Activated naive CD8-positive, alpha-beta T cell treated with anti-CD3 and anti-CD28 coated beads, Interleukin-2, amount 10 ng/mL, durations not matched to agents 7 days and 5 days (primary cell): ENCODE measurements at regions not wholly inside any gene's neighbourhood (a gene's known extent, or its start where the extent isn't known, plus 50 kb on each side); places are given as distances from the start of the nearest gene placed in this dataset.
"Not testable (repeated sequence)": the region's sequence is repeated elsewhere in the genome, so short reads cannot be mapped to it uniquely, and the experiment has no call there.

Experiments used
- ATAC-seq: fragments of 150-1000 bp; cut with Tn5 transposase; one replicate; pipeline ENCODE4 v1.10.0; 2021; ENCODE audit warnings: low read depth, moderate library complexity
- POLR2A ChIA-PET: fragments of 350-600 bp; sonication (Branson Sonifier 250); formaldehyde crosslinking; loops from one replicate; lab custom pipeline; 2021; ENCODE audit warnings: antibody characterized with exemption; lab: Charles Lee
- DNase-seq: peaks from one replicate; pipeline ENCODE4 v3.0.0; 2021
- H3K27ac Mint-ChIP-seq: one replicate; pipeline ENCODE4 v1.8.0; 2022; ENCODE audit warnings: mild to moderate bottlenecking, mixed read lengths
- H3K27me3 Mint-ChIP-seq: one replicate; pipeline ENCODE4 v1.8.0; 2022; ENCODE audit warnings: mild to moderate bottlenecking, moderate library complexity, mixed read lengths
- H3K36me3 Mint-ChIP-seq: one replicate; pipeline ENCODE4 v1.8.0; 2021; ENCODE audit warnings: mild to moderate bottlenecking, mixed read lengths
- H3K4me1 Mint-ChIP-seq: one replicate; pipeline ENCODE4 v1.8.0; 2021; ENCODE audit warnings: mixed read lengths
- H3K4me3 Mint-ChIP-seq: one replicate; pipeline ENCODE4 v1.8.0; 2022; ENCODE audit warnings: mild to moderate bottlenecking, moderate library complexity, mixed read lengths
- H3K9me3 Mint-ChIP-seq: one replicate; pipeline ENCODE4 v1.8.0; 2021; ENCODE audit warnings: mixed read lengths

DNA sequence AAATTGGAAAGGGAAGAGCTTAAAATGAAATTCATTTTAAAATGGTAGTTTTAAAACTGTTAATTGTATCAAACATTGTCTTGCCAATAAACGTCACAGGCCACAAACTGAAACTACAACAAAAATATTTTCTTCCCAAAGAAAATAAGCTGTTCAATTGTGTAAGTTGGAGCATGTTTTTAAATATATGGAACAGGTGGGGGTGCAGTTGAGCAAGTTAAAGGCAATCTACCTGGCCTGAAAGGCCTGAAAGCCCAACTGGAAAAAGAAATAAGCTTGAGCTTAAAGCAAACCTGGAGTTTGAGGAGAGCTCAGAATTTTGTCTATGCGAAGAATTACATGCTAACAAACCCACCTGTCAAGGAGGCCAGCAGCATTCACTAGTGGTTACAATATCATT lies 439.5 kb downstream of the ACTL7B start:
- DNase-seq: no peak
- no peaks in the 10 kb centered on the region for H3K4me1 Mint-ChIP-seq
- ATAC-seq: no peak
- H3K27ac Mint-ChIP-seq: no peak overlapping the region
- no peak overlapping the region for H3K4me3 Mint-ChIP-seq
- H3K36me3 Mint-ChIP-seq: no peaks in the 10 kb centered on the region
- POLR2A ChIA-PET: no interaction called here
- H3K27me3 Mint-ChIP-seq: no peaks in the 10 kb centered on the region
- no peaks in the 10 kb centered on the region for H3K9me3 Mint-ChIP-seq

- Mint-ChIP-seq H3K9me3 (no peaks in the 10 kb centered on the region), H3K27ac (no peak overlapping the region), H3K36me3 (no peaks in the 10 kb centered on the region), H3K4me1 (no peaks in the 10 kb centered on the region), H3K4me3 (no peak overlapping the region), H3K27me3 (no peaks in the 10 kb centered on the region)
- DNase-seq: no peak
- ATAC-seq: no peak
- POLR2A ChIA-PET: no interaction called here
Measured at GRCh38 chr9:108413809-108414208, 442.0 kb downstream of the ACTL7B start.

DNA sequence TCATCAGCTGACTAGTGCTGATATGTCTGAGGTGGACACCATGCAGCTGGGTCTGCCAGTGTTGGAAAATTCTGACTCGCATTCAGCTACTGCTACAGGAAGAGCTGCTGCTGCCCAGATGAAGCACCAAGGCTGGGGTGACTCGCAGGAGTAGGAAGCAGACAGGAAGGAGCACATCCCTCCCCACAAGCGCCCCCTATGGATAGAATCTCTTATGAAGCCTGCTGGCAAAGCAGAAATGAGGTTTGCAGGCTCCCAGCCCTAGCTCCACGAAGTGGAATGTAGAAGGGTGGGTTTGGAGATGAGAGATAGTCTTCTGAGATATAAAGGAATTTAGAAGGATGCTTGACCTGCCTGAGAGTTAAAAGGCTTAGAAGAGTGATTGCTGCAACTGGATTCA lies 443.0 kb downstream of the ACTL7B start:
- H3K4me3 Mint-ChIP-seq: no peak overlapping the region
- no peaks in the 10 kb centered on the region for H3K9me3 Mint-ChIP-seq
- no peaks in the 10 kb centered on the region for H3K4me1 Mint-ChIP-seq
- POLR2A ChIA-PET: no interaction called here
- H3K27ac Mint-ChIP-seq: no peak overlapping the region
- no peaks in the 10 kb centered on the region for H3K36me3 Mint-ChIP-seq
- H3K27me3 Mint-ChIP-seq: no peaks in the 10 kb centered on the region
- no peak for DNase-seq
- no peak for ATAC-seq

GRCh38 chr9:108411632-108412031 lies 444.2 kb downstream of the ACTL7B start:
- no peak overlapping the region for H3K4me3 Mint-ChIP-seq

DNA sequence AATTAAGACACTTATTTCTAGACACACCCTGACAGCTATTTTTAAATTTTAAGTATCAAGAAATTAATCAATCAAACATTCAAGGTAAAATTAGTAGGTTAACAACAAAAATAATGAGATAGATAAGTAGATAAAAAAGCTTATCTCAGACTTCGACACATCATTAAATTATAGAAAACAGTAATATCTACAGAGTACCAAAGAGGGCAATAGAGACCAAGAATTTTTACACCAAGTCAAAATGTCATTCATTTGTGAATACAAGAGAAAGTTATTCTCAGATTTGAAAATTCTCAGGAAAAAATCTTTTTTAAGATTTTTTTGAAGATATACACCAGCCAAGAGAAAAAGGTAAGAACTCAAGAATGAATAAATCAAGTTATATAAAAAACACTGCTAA lies 445.6 kb downstream of the ACTL7B start:
- H3K4me3 Mint-ChIP-seq: no peak overlapping the region
- H3K4me1 Mint-ChIP-seq: no peaks in the 10 kb centered on the region
- H3K27ac Mint-ChIP-seq: no peak overlapping the region
- POLR2A ChIA-PET: no interaction called here
- H3K27me3 Mint-ChIP-seq: no peaks in the 10 kb centered on the region
- ATAC-seq: no peak
- H3K9me3 Mint-ChIP-seq: peaks cover 1% of the 10 kb centered on the region
- no peaks in the 10 kb centered on the region for H3K36me3 Mint-ChIP-seq
- DNase-seq: no peak

More at GRCh38 chr9:108411632-108412031, 444.2 kb downstream of the ACTL7B start:
- H3K4me1 Mint-ChIP-seq: no peaks in the 10 kb centered on the region
- no peaks in the 10 kb centered on the region for H3K9me3 Mint-ChIP-seq
- no peak overlapping the region for H3K27ac Mint-ChIP-seq
- H3K27me3 Mint-ChIP-seq: no peaks in the 10 kb centered on the region
- DNase-seq: no peak
- ATAC-seq: no peak
- H3K36me3 Mint-ChIP-seq: no peaks in the 10 kb centered on the region
- POLR2A ChIA-PET: no interaction called here

DNA sequence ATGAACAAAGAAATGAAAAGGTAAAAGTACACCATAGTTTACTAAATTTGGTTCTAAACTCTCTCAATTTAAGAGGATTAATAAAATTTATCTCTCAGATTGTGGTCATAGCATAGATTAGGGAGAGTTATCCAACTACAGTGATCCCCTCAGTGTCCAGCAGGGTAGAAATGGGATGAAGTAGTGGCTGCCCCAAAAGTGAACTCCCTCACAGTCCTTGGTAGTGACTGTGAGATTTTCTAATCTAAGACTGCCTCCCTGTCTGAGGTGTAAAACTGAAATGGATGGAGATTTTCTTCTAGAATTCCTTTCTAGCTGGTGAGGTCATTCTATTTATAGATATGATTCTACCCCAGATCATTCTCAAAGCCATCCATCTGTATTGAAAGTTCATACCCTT lies 455.5 kb downstream of the ACTL7B start:
- DNase-seq (no peak), ATAC-seq (no peak)
- no peak overlapping the region for H3K27ac Mint-ChIP-seq
- H3K27me3 Mint-ChIP-seq: no peaks in the 10 kb centered on the region
- H3K4me1 Mint-ChIP-seq: no peaks in the 10 kb centered on the region
- POLR2A ChIA-PET: no interaction called here
- no peaks in the 10 kb centered on the region for H3K36me3 Mint-ChIP-seq
- H3K4me3 Mint-ChIP-seq: no peak overlapping the region
- H3K9me3 Mint-ChIP-seq: peaks cover 1% of the 10 kb centered on the region

DNA sequence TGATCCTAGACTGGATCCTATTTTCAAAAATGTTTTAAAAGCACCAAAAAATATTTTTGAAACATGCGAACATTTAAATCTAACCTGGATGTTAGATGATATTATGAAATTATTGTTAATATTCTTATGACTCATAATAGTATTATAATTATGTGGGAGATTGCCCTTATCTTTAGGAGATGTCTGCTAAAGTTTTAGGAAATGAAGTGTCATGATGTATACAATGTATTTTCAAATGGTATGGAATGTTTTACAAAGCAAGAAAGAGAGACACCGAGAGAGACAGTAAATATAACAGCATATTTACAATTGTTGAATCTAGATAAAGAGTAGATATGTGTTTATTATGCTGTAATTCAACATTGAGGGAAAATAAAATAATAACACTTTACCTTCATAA lies 455.9 kb downstream of the ACTL7B start:
- H3K27ac Mint-ChIP-seq: no peak overlapping the region
- no peak overlapping the region for H3K4me3 Mint-ChIP-seq
- H3K27me3 Mint-ChIP-seq: no peaks in the 10 kb centered on the region
- POLR2A ChIA-PET: no interaction called here
- ATAC-seq: no peak
- no peaks in the 10 kb centered on the region for H3K4me1 Mint-ChIP-seq
- H3K36me3 Mint-ChIP-seq: no peaks in the 10 kb centered on the region
- H3K9me3 Mint-ChIP-seq: no peaks in the 10 kb centered on the region
- DNase-seq: no peak

- ATAC-seq (no peak), DNase-seq (no peak)
- Mint-ChIP-seq H3K4me3 (no peak overlapping the region), H3K4me1 (no peaks in the 10 kb centered on the region), H3K27ac (no peak overlapping the region), H3K9me3 (peaks cover 2% of the 10 kb centered on the region), H3K27me3 (no peaks in the 10 kb centered on the region), H3K36me3 (no peaks in the 10 kb centered on the region)
- POLR2A ChIA-PET: no interaction called here
Measured at GRCh38 chr9:108397286-108397685, 458.5 kb downstream of the ACTL7B start.

DNA sequence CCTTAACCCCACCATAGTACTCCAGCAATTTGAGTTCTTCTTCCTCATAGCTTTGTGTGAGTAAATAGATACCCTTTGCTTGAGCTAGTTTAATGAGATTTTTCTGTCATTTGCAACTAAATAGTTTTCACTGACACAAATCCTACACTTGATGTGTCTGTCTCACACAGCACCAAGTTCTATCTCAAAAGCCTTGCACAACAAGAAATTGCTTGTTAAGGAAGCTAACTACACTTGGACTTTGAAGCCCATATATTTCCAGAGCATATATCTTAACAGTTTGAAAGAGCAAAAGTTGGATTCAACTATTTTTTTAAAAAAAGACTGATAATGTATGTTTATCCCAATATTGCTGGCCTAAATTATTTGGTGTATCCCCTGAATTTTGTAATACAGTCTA lies 459.2 kb downstream of the ACTL7B start:
- Mint-ChIP-seq H3K4me3 (no peak overlapping the region), H3K27me3 (no peaks in the 10 kb centered on the region), H3K4me1 (no peaks in the 10 kb centered on the region), H3K27ac (no peak overlapping the region), H3K9me3 (peaks cover 2% of the 10 kb centered on the region), H3K36me3 (no peaks in the 10 kb centered on the region)
- POLR2A ChIA-PET: no interaction called here
- DNase-seq: no peak
- no peak for ATAC-seq

DNA sequence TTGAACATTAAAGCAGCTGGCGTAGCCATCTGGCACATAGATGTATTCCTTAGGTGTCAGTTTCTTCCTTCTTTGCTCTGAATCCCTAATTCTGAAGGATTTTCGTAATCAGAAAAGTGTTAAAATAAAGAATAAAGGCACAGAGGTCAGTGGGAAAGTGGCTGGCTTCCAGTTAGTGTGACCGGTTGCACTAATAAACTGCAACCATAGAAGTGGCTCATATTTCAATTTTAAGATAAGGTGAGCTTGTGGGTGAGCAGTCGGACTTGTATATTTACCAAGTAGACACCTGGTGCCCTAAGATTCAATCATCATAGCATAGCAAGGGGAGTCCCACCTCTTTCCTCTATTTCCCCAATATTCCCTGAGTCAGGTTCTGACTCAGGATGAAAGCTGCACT lies 459.6 kb downstream of the ACTL7B start:
- H3K4me1 Mint-ChIP-seq: no peaks in the 10 kb centered on the region
- no peak for DNase-seq
- H3K9me3 Mint-ChIP-seq: peaks cover 2% of the 10 kb centered on the region
- H3K36me3 Mint-ChIP-seq: no peaks in the 10 kb centered on the region
- ATAC-seq: no peak
- H3K4me3 Mint-ChIP-seq: no peak overlapping the region
- no peaks in the 10 kb centered on the region for H3K27me3 Mint-ChIP-seq
- no peak overlapping the region for H3K27ac Mint-ChIP-seq
- POLR2A ChIA-PET: no interaction called here

GRCh38 chr9:108395421-108395820 lies 460.4 kb downstream of the ACTL7B start:
- peaks cover 2% of the 10 kb centered on the region for H3K9me3 Mint-ChIP-seq
- no peak overlapping the region for H3K27ac Mint-ChIP-seq
- no peak overlapping the region for H3K4me3 Mint-ChIP-seq
- no peaks in the 10 kb centered on the region for H3K36me3 Mint-ChIP-seq
- DNase-seq (no peak), ATAC-seq (no peak)
- POLR2A ChIA-PET: no interaction called here
- no peaks in the 10 kb centered on the region for H3K4me1 Mint-ChIP-seq
- no peaks in the 10 kb centered on the region for H3K27me3 Mint-ChIP-seq

- DNase-seq: no peak
- POLR2A ChIA-PET: no interaction called here
Measured at GRCh38 chr9:108394726-108395125, 461.1 kb downstream of the ACTL7B start.

GRCh38 chr9:108393481-108394001 lies 462.2 kb downstream of the ACTL7B start:
- H3K4me1 Mint-ChIP-seq, POLR2A ChIA-PET, H3K27ac Mint-ChIP-seq, H3K36me3 Mint-ChIP-seq, DNase-seq, H3K9me3 Mint-ChIP-seq, ATAC-seq, H3K27me3 Mint-ChIP-seq, H3K4me3 Mint-ChIP-seq: not testable (repeated sequence)

More at GRCh38 chr9:108394726-108395125, 461.1 kb downstream of the ACTL7B start:
- Mint-ChIP-seq H3K27me3 (no peaks in the 10 kb centered on the region), H3K27ac (no peak overlapping the region), H3K9me3 (peaks cover 2% of the 10 kb centered on the region), H3K36me3 (no peaks in the 10 kb centered on the region), H3K4me1 (no peaks in the 10 kb centered on the region), H3K4me3 (no peak overlapping the region)
- ATAC-seq: no peak

DNA sequence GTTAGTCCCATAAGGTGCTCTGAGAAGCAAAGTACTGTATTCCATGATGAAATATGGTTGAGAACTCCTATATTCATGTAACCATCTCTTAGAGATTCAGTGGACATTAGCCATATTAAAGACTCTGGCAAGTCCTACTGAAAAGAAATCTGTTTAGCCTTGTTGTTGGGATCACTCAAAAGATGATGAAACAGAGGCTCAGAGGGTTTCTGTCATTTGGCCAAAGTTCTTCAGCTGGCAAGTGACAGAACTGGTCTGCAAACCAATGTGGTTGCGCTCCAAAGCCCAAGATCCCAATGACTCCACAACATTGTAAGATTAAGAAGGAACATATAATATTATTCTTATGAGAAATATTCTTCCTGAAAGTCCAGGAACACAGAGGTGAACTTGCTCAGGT lies 462.9 kb downstream of the ACTL7B start:
- no peak overlapping the region for H3K4me3 Mint-ChIP-seq
- ATAC-seq (no peak), DNase-seq (no peak)
- no peaks in the 10 kb centered on the region for H3K36me3 Mint-ChIP-seq
- peaks cover 4% of the 10 kb centered on the region for H3K4me1 Mint-ChIP-seq
- no peak overlapping the region for H3K27ac Mint-ChIP-seq
- H3K9me3 Mint-ChIP-seq: peaks cover 2% of the 10 kb centered on the region
- POLR2A ChIA-PET: no interaction called here
- no peaks in the 10 kb centered on the region for H3K27me3 Mint-ChIP-seq

GRCh38 chr9:108389056-108389455 lies 466.7 kb downstream of the ACTL7B start:
- H3K4me3 Mint-ChIP-seq: no peak overlapping the region
- ATAC-seq: no peak
- no peak for DNase-seq
- POLR2A ChIA-PET: no interaction called here
- H3K36me3 Mint-ChIP-seq: no peaks in the 10 kb centered on the region
- H3K27ac Mint-ChIP-seq: no peak overlapping the region
- H3K9me3 Mint-ChIP-seq: peaks cover 3% of the 10 kb centered on the region
- peaks cover 4% of the 10 kb centered on the region for H3K4me1 Mint-ChIP-seq
- H3K27me3 Mint-ChIP-seq: no peaks in the 10 kb centered on the region
